Esophagus muscularis mucosa (tissue), 4 donors: ENCODE measurements at regions not wholly inside any gene's neighbourhood (a gene's known extent, or its start where the extent isn't known, plus 50 kb on each side); places are given as distances from the start of the nearest gene placed in this dataset.

Source experiments
- EP300 ChIP-seq: sonication (generic); formaldehyde crosslinking; IDR thresholded peaks from one replicate; pipeline ENCODE4 v1.6.1; 2017; ENCODE audit warnings: antibody characterized with exemption
- POLR2A ChIP-seq: fragments of 450-650 bp; IDR thresholded peaks from one replicate; pipeline ENCODE4 v1.6.1; 2017; ENCODE audit warnings: antibody characterized with exemption, moderate library complexity, mild to moderate bottlenecking, low read depth
- POLR2AphosphoS5 ChIP-seq, 2 donors: sonication (generic); formaldehyde crosslinking; IDR thresholded peaks; one replicate each; pipeline ENCODE4 v1.6.1; 2017; ENCODE audit warnings: antibody characterized with exemption in 2 of 2
- TF ChIP-seq, protein P1 (sequence below), 3 experiments: fragments of 200-600 bp in 2 of 3; fragments of 450-650 bp in 1 of 3; sonication (generic) in 2 of 3; IDR thresholded peaks; one replicate each; pipeline ENCODE4 v1.5.1; 2017 to 2019; ENCODE audit warnings: antibody characterized with exemption in 3 of 3, mild to moderate bottlenecking in 2 of 3, moderate library complexity in 1 of 3

DNA sequence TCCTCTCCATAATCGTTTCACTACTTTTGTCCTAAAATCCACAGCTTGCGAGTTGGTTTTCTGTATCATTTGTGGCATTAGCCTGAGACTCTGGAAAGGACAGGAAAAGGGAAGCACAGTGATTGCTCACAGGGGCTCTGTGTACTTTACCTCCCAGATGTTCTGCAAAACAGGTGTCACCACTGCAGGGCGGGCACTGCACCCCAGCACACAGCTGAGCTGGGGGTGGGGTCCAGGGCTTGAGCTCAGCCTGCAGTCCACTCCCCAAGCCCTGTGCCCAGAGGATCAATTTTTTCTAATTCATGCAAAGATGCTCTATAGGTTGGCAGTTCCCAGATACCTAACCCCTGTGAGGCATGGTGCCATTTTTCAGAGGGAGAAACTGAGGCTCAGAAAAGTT is 119.4 kb upstream of the GLI2 start:
- TF ChIP-seq, protein P1, sequence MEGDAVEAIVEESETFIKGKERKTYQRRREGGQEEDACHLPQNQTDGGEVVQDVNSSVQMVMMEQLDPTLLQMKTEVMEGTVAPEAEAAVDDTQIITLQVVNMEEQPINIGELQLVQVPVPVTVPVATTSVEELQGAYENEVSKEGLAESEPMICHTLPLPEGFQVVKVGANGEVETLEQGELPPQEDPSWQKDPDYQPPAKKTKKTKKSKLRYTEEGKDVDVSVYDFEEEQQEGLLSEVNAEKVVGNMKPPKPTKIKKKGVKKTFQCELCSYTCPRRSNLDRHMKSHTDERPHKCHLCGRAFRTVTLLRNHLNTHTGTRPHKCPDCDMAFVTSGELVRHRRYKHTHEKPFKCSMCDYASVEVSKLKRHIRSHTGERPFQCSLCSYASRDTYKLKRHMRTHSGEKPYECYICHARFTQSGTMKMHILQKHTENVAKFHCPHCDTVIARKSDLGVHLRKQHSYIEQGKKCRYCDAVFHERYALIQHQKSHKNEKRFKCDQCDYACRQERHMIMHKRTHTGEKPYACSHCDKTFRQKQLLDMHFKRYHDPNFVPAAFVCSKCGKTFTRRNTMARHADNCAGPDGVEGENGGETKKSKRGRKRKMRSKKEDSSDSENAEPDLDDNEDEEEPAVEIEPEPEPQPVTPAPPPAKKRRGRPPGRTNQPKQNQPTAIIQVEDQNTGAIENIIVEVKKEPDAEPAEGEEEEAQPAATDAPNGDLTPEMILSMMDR (IDR thresholded peaks at IDR 0.05), result no peak
- TF ChIP-seq POLR2A (no peak), POLR2AphosphoS5 (IDR thresholded peaks at IDR 0.05) (no peak), EP300 (no peak)
